EH (cell line): ENCODE measurements at regions not wholly inside any gene's neighbourhood (a gene's known extent, or its start where the extent isn't known, plus 50 kb on each side); places are given as distances from the start of the nearest gene placed in this dataset.

Experiments
- DNase-seq: peaks from one replicate; pipeline ENCODE4 v3.0.0-alpha.2; 2015; ENCODE audit warnings: low read depth

GRCh38 chr3:194995334-194995733 is 275.6 kb downstream of the XXYLT1 start:
- DNase-seq, result no peak

GRCh38 chr3:194995922-194996321 is 275.0 kb downstream of the XXYLT1 start:
- DNase-seq, result no peak

GRCh38 chr3:194996746-194997145 is 274.2 kb downstream of the XXYLT1 start:
- DNase-seq, result no peak

DNA sequence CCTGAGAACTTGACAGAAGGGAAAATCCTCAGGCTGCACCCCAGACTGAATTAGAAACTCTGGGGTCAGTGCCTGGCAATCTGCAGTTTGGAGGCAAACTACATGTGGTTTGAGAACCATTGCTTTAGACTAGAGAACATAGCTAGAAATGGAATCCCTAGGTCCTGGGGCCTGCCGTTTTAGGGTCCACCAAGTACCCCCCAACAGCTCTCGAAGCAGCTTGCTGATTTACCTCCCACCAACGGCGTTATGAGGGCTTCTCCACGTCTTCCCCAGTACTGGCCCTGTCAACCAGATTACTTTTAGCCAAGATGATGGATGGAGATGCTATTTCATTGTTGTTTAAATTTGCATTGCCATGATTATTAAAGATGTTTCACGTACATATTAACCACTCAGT is 272.5 kb downstream of the XXYLT1 start:
- no peak for DNase-seq

DNA sequence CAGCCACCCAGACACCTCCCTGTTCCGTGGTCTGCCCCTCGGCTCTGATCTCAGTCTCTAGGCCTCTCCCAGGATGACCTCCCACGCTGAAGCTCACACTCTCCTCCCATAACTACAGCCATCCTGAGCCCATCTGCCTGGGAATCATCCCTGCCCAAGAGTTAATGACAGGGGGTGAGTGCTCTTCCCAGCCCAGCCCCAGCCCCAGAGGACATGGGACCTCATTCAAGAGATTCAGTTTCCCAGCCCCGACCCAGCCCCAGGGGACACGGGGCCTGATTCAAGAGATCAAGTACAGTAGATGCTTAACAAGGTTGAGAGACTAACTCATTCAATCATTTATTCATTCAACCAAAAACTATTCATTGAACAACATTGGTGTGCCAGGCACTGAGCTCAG is 272.0 kb downstream of the XXYLT1 start:
- DNase-seq, result no peak

DNA sequence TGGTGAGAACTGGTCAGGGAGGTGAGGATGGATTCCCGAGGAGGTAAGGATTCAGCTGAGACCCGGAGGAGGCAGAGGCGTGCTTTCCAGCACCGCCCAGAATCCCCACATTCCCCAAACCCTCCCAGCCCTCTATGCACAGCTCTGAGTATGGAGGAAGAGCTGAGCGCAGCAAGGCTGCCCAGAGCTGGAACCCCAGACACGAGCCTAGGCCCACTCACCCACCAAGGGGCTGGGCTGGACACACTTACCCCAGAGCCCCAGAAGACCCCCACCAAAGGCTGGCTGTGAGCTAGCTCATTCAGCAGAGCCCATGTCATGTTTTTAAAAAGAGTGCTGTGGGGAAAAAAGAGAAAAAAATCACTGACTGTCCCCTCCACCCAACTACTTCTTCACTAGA is 271.5 kb downstream of the XXYLT1 start:
- no peak for DNase-seq

DNA sequence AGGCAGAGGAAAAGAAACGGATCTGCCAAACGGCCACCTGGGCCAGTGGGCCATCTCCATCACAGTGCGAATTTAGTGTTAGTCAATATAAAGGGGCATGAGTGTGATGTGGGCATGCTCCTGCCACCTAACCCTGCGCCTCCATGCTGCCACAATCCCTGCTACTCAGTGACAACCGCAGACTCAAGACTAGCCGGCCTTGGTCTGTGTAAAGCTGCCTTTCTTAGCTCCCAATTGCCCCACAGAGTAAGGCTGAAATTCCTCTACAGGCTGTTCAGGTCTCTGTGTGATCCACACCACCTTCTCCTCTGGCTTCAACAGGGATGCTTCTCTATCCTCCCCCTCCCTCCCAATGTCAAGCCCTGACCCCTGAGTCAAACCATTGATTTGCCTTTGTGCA is 269.7 kb downstream of the XXYLT1 start:
- DNase-seq, result no peak

- peak; percentile 41 for DNase-seq
Observed at GRCh38 chr3:195001961-195002861, 268.7 kb downstream of the XXYLT1 start.

DNA sequence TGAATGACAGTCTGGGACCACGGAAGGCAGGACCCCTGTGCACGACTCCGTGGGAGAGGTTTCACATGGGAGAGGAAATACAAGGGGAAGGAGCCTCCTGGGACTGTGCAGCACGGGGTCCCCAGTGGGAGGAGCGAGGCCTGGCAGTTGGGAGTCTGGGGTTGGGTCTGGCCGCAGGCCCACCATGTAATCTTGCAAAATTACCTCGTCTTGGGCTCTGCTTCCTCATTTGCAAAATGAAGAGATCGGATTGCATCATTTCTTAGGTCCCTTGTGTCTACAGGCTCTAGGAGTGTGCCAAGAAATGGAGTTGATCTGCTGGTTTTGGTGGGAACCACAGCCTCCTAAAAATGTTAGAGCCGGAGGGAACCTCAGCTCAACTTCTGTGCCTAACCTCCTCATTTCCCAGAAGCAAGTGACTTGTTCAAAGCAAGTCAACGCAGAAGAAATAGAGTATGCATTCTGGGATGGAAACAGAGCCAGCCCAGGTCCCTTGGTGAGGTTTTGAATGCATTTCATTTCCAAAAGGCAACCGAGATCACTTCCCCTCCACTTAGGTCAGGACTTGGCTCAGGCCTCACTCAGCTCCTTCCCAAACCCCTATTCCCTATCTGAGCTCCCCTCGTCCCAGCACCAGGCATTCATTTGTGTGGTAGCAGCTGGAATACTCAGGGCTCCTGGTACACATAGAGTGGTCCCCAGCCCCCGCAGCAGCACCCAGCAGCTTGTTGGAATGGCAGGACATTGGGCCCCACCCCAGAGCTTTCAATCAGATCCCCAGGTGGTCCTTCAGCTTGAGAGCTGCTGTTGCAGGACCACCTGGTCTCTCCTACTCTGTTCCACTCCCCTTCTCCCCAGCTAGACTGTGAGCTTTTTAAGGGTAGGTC is 267.7 kb downstream of the XXYLT1 start:
- no peak for DNase-seq

DNA sequence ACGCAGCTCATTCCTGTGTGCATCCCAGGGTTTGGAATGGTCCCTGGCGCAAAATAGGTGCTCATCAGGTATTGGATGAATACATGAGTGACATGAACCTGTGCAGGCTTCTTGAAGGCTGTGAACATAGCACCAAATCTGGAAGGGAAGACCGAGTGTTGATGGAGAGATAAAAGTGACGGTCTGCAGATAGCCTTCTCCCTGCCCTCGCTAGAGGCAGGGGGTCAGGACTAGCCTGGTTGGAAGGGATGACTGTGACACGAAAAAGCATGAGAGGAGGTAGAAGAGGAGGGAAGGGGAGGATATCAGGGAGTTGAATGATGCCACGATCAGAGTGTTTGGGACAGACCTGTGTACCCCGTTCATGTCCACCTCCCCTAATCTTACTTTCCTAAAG is 267.1 kb downstream of the XXYLT1 start:
- no peak for DNase-seq

- no peak for DNase-seq
Observed at GRCh38 chr3:195004512-195005250, 266.3 kb downstream of the XXYLT1 start.

DNA sequence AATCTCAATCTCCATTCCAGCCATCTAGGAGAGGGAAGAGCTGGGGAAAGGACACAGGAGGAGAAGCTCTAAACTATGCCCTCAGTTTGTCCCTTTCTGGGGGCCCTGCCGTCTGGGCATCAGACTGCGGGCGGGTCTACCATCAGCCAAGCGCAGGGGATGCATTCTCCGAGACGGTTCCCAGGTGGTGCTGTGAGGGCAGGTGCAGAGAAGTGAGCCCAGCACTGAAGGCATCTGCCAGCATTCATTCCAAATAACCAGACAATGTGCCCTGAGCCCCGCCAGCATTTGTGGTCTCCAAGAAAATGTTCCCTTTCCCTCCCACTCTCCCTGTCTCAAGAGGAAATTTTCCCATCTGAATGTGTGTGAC is 265.7 kb downstream of the XXYLT1 start:
- no peak for DNase-seq

GRCh38 chr3:195005759-195006510 is 265.0 kb downstream of the XXYLT1 start:
- no peak for DNase-seq

DNA sequence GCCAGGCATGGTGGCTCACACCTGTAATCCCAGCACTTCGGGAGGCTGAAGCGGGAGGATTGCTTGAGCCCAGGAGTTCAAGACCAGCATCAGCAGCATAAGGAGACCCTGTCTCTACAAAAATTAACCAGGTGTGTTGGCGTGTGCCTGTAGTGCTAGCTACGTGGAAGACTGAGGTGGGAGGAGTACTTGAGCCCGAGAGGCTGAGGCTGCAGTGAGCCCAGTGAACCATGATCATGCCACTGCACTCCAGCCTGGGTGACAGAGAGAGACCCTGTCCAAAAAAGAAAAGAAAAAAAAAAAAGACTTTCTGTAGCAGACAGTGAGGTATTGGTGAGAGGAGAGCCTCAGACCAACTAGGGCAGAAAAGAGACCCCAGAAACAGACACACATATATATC is 263.8 kb downstream of the XXYLT1 start:
- DNase-seq, result no peak

- no peak for DNase-seq
Observed at GRCh38 chr3:195007766-195008165, 263.2 kb downstream of the XXYLT1 start.

DNA sequence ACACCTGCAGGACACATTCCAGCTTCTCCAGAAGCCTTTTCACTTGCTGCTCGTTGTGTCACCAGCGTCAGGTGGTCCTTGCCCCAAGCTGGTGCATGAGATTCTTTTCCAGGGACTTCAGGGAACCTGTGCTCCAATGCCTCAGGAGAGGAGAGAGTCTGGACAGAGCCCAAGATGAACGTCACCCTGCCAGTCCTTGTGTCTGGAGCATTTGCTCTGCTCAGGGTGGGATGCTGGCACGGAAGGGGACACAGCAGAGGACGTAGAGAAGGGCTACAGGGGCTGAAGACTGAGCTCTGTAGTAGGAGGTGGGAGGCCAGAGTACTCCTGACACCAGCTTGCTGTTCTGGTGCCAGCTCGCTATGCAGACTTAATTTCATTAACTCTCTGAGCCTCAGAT is 262.1 kb downstream of the XXYLT1 start:
- DNase-seq, result no peak

DNA sequence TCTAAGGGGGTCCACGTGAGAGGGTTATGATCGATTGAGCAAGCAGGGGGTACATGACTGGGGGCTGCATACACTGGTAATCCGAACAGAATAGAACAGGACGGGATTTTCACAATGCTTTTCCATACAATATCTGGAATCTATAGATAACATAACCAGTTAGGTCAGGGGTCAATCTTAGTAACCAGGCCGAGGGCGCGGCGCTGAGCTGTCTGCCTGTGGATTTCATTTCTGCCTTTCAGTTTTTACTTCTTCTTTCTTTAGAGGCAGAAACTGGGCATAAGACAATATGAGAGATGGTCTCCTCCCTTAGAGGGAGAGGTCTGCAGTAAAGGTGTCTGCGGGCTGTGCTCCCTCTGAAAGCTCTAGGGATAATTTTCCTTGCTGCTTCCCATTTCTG is 261.3 kb downstream of the XXYLT1 start:
- no peak for DNase-seq

DNA sequence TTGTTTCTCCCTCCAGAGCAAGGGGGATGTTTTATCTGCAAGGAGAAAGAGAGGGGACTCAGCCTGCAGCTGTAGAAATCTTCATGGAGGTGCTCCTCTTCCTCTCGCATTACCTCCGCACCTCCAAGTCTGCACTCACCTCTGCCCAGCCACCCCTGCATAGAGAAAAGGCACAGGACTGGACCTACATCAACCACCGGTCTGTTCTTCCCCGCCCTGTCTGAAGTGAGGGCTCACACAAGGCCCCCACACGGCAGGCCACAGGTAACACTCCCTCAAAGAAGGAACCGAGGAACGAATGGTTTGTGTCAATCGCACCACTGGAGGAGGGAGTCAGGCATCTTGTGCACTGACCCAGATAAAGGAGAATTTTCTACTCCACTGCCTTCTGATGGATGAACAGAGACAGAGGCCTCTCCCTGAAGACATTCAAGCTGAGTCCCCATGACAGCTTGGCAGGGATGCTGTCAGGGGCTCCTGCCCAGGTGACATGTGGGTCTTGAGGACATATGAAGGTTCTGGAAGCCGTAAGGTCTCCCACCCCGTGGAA is 260.3 kb downstream of the XXYLT1 start:
- no peak for DNase-seq

DNA sequence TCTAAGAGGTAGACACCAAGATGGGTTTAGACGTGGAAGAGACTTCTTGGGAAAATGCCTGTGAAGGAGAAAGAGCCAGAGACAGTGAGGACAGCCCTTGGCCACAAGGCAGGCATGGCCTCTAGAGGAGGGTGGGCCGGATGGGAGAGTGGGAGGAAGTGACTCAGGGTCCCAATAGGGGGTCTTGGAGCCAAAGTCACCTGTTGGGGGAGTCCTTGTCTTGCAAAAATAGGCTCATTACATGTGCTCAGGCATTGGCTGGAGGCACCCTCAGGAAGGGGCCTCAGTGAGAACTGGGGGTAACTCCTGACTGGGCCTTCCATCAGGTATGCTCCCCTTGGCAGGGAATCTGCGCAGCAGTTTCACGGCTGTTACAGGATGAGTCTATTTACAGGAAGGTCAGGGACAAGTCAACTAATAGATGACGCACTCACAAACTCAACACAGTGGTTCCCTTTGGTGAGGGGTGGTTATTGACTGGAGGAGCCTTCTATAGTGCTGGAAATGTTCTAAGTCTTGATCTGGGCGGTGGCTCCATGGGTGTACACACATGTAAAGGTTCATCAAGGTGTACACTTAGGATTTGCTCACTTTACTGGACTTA is 259.6 kb downstream of the XXYLT1 start:
- DNase-seq, result no peak

DNA sequence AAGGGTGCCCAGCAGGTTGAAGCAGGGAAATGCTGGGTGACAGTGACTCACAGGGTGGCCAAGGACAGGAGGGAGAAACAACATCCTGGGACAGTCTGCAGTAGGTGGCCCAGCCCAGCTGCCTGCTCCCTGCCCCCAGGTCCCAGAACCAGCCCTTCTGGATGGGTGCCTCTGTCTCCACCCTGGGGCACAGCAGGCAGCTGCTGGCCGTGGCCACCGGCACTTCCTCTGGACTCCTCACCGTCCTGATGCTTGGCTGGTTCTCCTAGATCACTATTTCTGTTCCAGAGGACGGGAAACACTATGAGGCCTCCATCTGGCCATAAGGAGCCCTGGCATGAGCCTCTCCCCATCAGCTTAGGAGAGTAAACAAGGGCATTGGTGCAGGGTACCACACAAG is 258.9 kb downstream of the XXYLT1 start:
- DNase-seq, result no peak

- DNase-seq, result no peak
Observed at GRCh38 chr3:195012571-195012970, 258.4 kb downstream of the XXYLT1 start.
